ENCODE measurements at regions not wholly inside any gene's neighbourhood (a gene's known extent, or its start where the extent isn't known, plus 50 kb on each side); places are given as distances from the start of the nearest gene placed in this dataset.

- DNase-seq (no peak), ATAC-seq (replicated peaks in 1 of 4) (no peak)
- no peak overlapping the region for H3K4me3 ChIP-seq (ENCODE audit: control insufficient read depth in 1 of 2, extremely low read depth in 1 of 2, low read length in 1 of 2)
- no peaks in the 10 kb centered on the region for H3K27me3 ChIP-seq (replicated peaks in 1 of 2; ENCODE audit: control insufficient read depth in 2 of 2, extremely low read depth in 1 of 2, insufficient read depth in 2 of 2, low read length in 1 of 2)
- Mint-ChIP-seq H3K27ac (no peak overlapping the region), H3K4me1 (peaks cover 0 to 11% (median 10%) of the 10 kb centered on the region in 3 donors), H3K4me3 (no peak overlapping the region), H3K27me3 (no peaks in the 10 kb centered on the region), H3K36me3 (no peaks in the 10 kb centered on the region), H3K9me3 (no peaks in the 10 kb centered on the region)
- CTCF ChIA-PET, result interaction anchor here in 1 of 2 donors (0.7 to 1.6 kb wide), 3 partner anchors 174 to 305 kb away, joined by 3 to 5 read pairs (median 3); partner anchors contain the start of gene SERTAD2
- POLR2A ChIA-PET, result no interaction called here
- H3K27ac ChIP-seq (ENCODE audit: low read length), result no peak overlapping the region
- WGBS (ENCODE audit: insufficient coverage), result no CpG with 5 or more reads among the region's 1 CpG
- peaks cover 0 to 10% of the 10 kb centered on the region in 2 experiments for H3K4me1 ChIP-seq (ENCODE audit: control insufficient read depth in 1 of 2, extremely low read depth in 1 of 2, insufficient read depth in 2 of 2, low read length in 2 of 2)
- H3K36me3 ChIP-seq (ENCODE audit: control insufficient read depth in 2 of 2, extremely low read depth in 1 of 2, insufficient read depth in 1 of 2, low read length in 1 of 2), result no peaks in the 10 kb centered on the region
- no peaks in the 10 kb centered on the region for H3K9me3 ChIP-seq
Measured at GRCh38 chr2:64828261-64828660, 160.9 kb upstream of the SLC1A4 start.

- no peaks in the 10 kb centered on the region for H3K9me3 Mint-ChIP-seq
- no peak overlapping the region for H3K27ac ChIP-seq (ENCODE audit: low read length)
- DNase-seq, result no peak
- peaks cover 0 to 6% of the 10 kb centered on the region in 2 experiments for H3K27me3 ChIP-seq (replicated peaks in 1 of 2; ENCODE audit: control insufficient read depth in 2 of 2, extremely low read depth in 1 of 2, insufficient read depth in 2 of 2, low read length in 1 of 2)
- no peak for ATAC-seq (replicated peaks in 1 of 4)
- H3K4me3 Mint-ChIP-seq, result no peak overlapping the region
- H3K27me3 Mint-ChIP-seq, result peaks cover 3% of the 10 kb centered on the region in 2 donors
- 95% methylated on average over 4 of the region's 6 CpGs for WGBS (ENCODE audit: insufficient coverage)
- H3K27ac Mint-ChIP-seq, result no peak overlapping the region
- peaks cover 0 to 10% of the 10 kb centered on the region in 2 experiments for H3K4me1 ChIP-seq (ENCODE audit: control insufficient read depth in 1 of 2, extremely low read depth in 1 of 2, insufficient read depth in 2 of 2, low read length in 2 of 2)
- no peaks in the 10 kb centered on the region for H3K9me3 ChIP-seq
- H3K4me3 ChIP-seq (ENCODE audit: control insufficient read depth in 1 of 2, extremely low read depth in 1 of 2, low read length in 1 of 2), result no peak overlapping the region
- ChIA-PET POLR2A (no interaction called here), CTCF (interaction anchor here in 1 of 2 donors (0.9 to 1.5 kb wide), 3 partner anchors 11 to 222 kb away, joined by 3 to 8 read pairs (median 3); no protein-coding TSS in a partner anchor)
- no peaks in the 10 kb centered on the region for H3K36me3 ChIP-seq (ENCODE audit: control insufficient read depth in 2 of 2, extremely low read depth in 1 of 2, insufficient read depth in 1 of 2, low read length in 1 of 2)
- H3K4me1 Mint-ChIP-seq, result peaks cover 0 to 11% (median 10%) of the 10 kb centered on the region in 3 donors
- no peaks in the 10 kb centered on the region for H3K36me3 Mint-ChIP-seq
Measured at GRCh38 chr2:64829525-64829924, 159.7 kb upstream of the SLC1A4 start.

- peak overlapping the region; percentile 8 for H3K27ac ChIP-seq (ENCODE audit: low read length)
- Mint-ChIP-seq H3K4me3 (peak overlapping the region; percentile 18 to 47 (median 21)), H3K27me3 (peaks cover 3 to 10% of the 10 kb centered on the region in 2 donors), H3K4me1 (peaks cover 0 to 11% (median 10%) of the 10 kb centered on the region in 3 donors), H3K36me3 (no peaks in the 10 kb centered on the region), H3K9me3 (no peaks in the 10 kb centered on the region), H3K27ac (peak overlapping the region in 1 of 2 donors; percentile 20)
- DNase-seq (peak; percentile 44 to 88 (median 76)), ATAC-seq (replicated peaks in 1 of 4) (peak; percentile 87 to 89 (median 88))
- H3K4me1 ChIP-seq (ENCODE audit: control insufficient read depth in 1 of 2, extremely low read depth in 1 of 2, insufficient read depth in 2 of 2, low read length in 2 of 2), result peaks cover 0 to 10% of the 10 kb centered on the region in 2 experiments
- peak overlapping the region in 1 of 2 donors; percentile 11 for H3K4me3 ChIP-seq (ENCODE audit: control insufficient read depth in 1 of 2, extremely low read depth in 1 of 2, low read length in 1 of 2)
- POLR2A ChIA-PET, result interaction anchor here (0.6 to 1.0 kb wide), 3 partner anchors 12 to 640 kb away, joined by 3 to 10 read pairs (median 3); no protein-coding TSS in a partner anchor
- CTCF ChIA-PET, result interaction anchor here (0.6 to 2.8 kb wide), 16 partner anchors 8 to 308 kb away, joined by 3 to 30 read pairs (median 4); partner anchors contain the start of gene SERTAD2 (in 1 of the 2)
- H3K36me3 ChIP-seq (ENCODE audit: control insufficient read depth in 2 of 2, extremely low read depth in 1 of 2, insufficient read depth in 1 of 2, low read length in 1 of 2), result no peaks in the 10 kb centered on the region
- H3K27me3 ChIP-seq (replicated peaks in 1 of 2; ENCODE audit: control insufficient read depth in 2 of 2, extremely low read depth in 1 of 2, insufficient read depth in 2 of 2, low read length in 1 of 2), result peaks cover 0 to 6% of the 10 kb centered on the region in 2 experiments
- no peaks in the 10 kb centered on the region for H3K9me3 ChIP-seq
- WGBS (ENCODE audit: insufficient coverage), result 43% methylated on average over 11 of the region's 20 CpGs
Measured at GRCh38 chr2:64831134-64831976, 157.8 kb upstream of the SLC1A4 start.

- Histone ChIP-seq H3K36me3 (ENCODE audit: control insufficient read depth in 2 of 2, extremely low read depth in 1 of 2, insufficient read depth in 1 of 2, low read length in 1 of 2) (no peaks in the 10 kb centered on the region), H3K27ac (ENCODE audit: low read length) (no peak overlapping the region), H3K4me1 (ENCODE audit: control insufficient read depth in 1 of 2, extremely low read depth in 1 of 2, insufficient read depth in 2 of 2, low read length in 2 of 2) (peaks cover 0 to 10% of the 10 kb centered on the region in 2 experiments), H3K27me3 (replicated peaks in 1 of 2; ENCODE audit: control insufficient read depth in 2 of 2, extremely low read depth in 1 of 2, insufficient read depth in 2 of 2, low read length in 1 of 2) (peaks cover 0 to 6% of the 10 kb centered on the region in 2 experiments), H3K9me3 (no peaks in the 10 kb centered on the region), H3K4me3 (ENCODE audit: control insufficient read depth in 1 of 2, extremely low read depth in 1 of 2, low read length in 1 of 2) (no peak overlapping the region)
- no peak overlapping the region for H3K27ac Mint-ChIP-seq
- H3K27me3 Mint-ChIP-seq, result peaks cover 3 to 10% of the 10 kb centered on the region in 2 donors
- H3K9me3 Mint-ChIP-seq, result no peaks in the 10 kb centered on the region
- H3K4me1 Mint-ChIP-seq, result peaks cover 0 to 11% (median 10%) of the 10 kb centered on the region in 3 donors
- ChIA-PET POLR2A (interaction anchor here (0.6 to 1.0 kb wide), 3 partner anchors 13 to 641 kb away, joined by 3 to 10 read pairs (median 3); no protein-coding TSS in a partner anchor), CTCF (interaction anchor here (0.6 to 2.8 kb wide), 13 partner anchors 9 to 309 kb away, joined by 3 to 30 read pairs (median 4); partner anchors contain the start of gene SERTAD2 (in 1 of the 2))
- DNase-seq (no peak), ATAC-seq (replicated peaks in 1 of 4) (no peak)
- H3K4me3 Mint-ChIP-seq, result no peak overlapping the region
- no peaks in the 10 kb centered on the region for H3K36me3 Mint-ChIP-seq
- no CpG with 5 or more reads among the region's 6 CpGs for WGBS (ENCODE audit: insufficient coverage)
Measured at GRCh38 chr2:64831977-64832328, 157.2 kb upstream of the SLC1A4 start.

GRCh38 chr2:64832936-64833335, 156.3 kb upstream of the SLC1A4 start:
- ATAC-seq (replicated peaks in 1 of 4) (no peak), DNase-seq (no peak)
- Histone ChIP-seq H3K4me3 (ENCODE audit: control insufficient read depth in 1 of 2, extremely low read depth in 1 of 2, low read length in 1 of 2) (no peak overlapping the region), H3K36me3 (ENCODE audit: control insufficient read depth in 2 of 2, extremely low read depth in 1 of 2, insufficient read depth in 1 of 2, low read length in 1 of 2) (no peaks in the 10 kb centered on the region), H3K9me3 (no peaks in the 10 kb centered on the region), H3K27ac (ENCODE audit: low read length) (no peak overlapping the region), H3K27me3 (replicated peaks in 1 of 2; ENCODE audit: control insufficient read depth in 2 of 2, extremely low read depth in 1 of 2, insufficient read depth in 2 of 2, low read length in 1 of 2) (peaks cover 0 to 6% of the 10 kb centered on the region in 2 experiments), H3K4me1 (ENCODE audit: control insufficient read depth in 1 of 2, extremely low read depth in 1 of 2, insufficient read depth in 2 of 2, low read length in 2 of 2) (peaks cover under 1 to 10% of the 10 kb centered on the region in 2 experiments)
- peaks cover 0 to 11% (median 10%) of the 10 kb centered on the region in 3 donors for H3K4me1 Mint-ChIP-seq
- no peak overlapping the region for H3K4me3 Mint-ChIP-seq
- no peaks in the 10 kb centered on the region for H3K9me3 Mint-ChIP-seq
- POLR2A ChIA-PET, result no interaction called here
- no peaks in the 10 kb centered on the region for H3K36me3 Mint-ChIP-seq
- WGBS (ENCODE audit: insufficient coverage), result no CpG with 5 or more reads among the region's 1 CpG
- peaks cover 5 to 10% of the 10 kb centered on the region in 2 donors for H3K27me3 Mint-ChIP-seq
- CTCF ChIA-PET, result interaction anchor here (0.6 to 2.8 kb wide), 9 partner anchors 14 to 752 kb away, joined by 3 to 30 read pairs (median 3); partner anchors contain the start of gene SERTAD2 (in 1 of the 2)
- no peak overlapping the region for H3K27ac Mint-ChIP-seq

GRCh38 chr2:64836566-64836965, 152.6 kb upstream of the SLC1A4 start:
- no peak overlapping the region for H3K27ac Mint-ChIP-seq
- H3K4me3 ChIP-seq (ENCODE audit: control insufficient read depth in 1 of 2, extremely low read depth in 1 of 2, low read length in 1 of 2), result no peak overlapping the region
- no peak for DNase-seq
- no peak overlapping the region for H3K4me3 Mint-ChIP-seq
- H3K4me1 ChIP-seq (ENCODE audit: control insufficient read depth in 1 of 2, extremely low read depth in 1 of 2, insufficient read depth in 2 of 2, low read length in 2 of 2), result peaks cover 4 to 6% of the 10 kb centered on the region in 2 experiments
- no peaks in the 10 kb centered on the region for H3K9me3 Mint-ChIP-seq
- ChIA-PET POLR2A (no interaction called here), CTCF (no interaction called here)
- H3K27me3 ChIP-seq (replicated peaks in 1 of 2; ENCODE audit: control insufficient read depth in 2 of 2, extremely low read depth in 1 of 2, insufficient read depth in 2 of 2, low read length in 1 of 2), result peaks cover 0 to 6% of the 10 kb centered on the region in 2 experiments
- H3K27me3 Mint-ChIP-seq, result peaks cover 5 to 10% of the 10 kb centered on the region in 2 donors
- no peaks in the 10 kb centered on the region for H3K36me3 ChIP-seq (ENCODE audit: control insufficient read depth in 2 of 2, extremely low read depth in 1 of 2, insufficient read depth in 1 of 2, low read length in 1 of 2)
- H3K9me3 ChIP-seq, result no peaks in the 10 kb centered on the region
- H3K27ac ChIP-seq (ENCODE audit: low read length), result no peak overlapping the region
- 48% methylated on average over 4 of the region's 5 CpGs for WGBS (ENCODE audit: insufficient coverage)
- peaks cover 11 to 13% (median 12%) of the 10 kb centered on the region in 3 donors for H3K4me1 Mint-ChIP-seq
- ATAC-seq (replicated peaks in 1 of 4), result no peak
- H3K36me3 Mint-ChIP-seq, result no peaks in the 10 kb centered on the region

Measured in T-cell (primary cell).